ENCODE measurements at regions not wholly inside any gene's neighbourhood (a gene's known extent, or its start where the extent isn't known, plus 50 kb on each side); places are given as distances from the start of the nearest gene placed in this dataset.

DNA sequence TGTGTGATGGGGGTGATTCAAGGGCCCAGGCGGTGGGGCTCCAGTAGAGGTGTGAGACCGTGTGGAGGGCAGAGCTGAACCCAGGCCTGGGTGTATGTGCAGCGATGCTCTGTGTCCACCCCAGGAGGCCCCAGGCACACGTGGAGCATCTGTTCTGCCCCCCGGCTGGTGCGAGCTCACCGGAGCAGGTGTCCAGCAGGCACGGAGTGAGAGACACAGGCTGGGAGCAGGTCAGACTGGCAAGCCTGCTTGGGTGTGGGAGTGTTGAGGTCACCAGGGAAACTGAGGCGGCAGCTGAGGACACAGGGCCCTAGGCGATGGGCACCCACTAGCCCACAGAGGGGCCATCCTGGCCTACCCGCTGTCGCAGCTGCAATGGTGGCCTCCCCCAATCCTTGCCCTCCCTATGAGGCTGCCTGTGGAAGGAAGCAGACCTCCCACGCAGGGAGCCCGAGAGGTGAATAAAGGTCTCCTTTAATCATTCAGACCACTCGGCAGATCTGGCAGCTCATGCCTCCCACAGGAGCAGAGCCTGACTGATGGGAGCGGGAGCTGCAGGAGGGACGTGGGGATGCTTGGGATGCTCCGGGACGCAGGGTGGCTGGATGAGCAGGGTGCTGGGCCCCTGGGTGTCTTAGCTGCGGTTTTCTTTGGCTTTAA lies 1165.1 kb downstream of the BRD1 start:
- DNase-seq (ENCODE audit: low read depth in 2 of 2): no peak

DNA sequence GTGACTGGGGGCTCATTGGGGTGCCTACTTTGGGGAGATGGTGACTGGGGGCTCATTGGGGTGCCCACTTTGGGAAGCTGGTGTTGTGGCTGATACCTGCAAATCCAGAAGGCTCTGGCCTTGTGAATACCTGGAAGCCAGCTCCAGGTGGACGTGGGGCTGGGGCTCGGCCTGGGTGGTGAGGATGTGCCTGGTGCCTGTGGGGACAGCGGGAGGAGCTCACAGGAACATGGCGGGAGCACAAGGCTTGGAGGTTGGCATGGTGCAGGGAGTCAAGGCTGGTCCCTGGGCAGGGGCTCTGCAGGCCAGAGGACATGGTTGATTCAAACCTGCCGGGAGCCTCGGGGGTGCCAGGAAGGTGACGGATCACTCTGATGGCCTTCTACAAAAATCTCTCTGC lies 1165.7 kb downstream of the BRD1 start:
- DNase-seq (ENCODE audit: low read depth in 2 of 2): no peak

- DNase-seq (ENCODE audit: low read depth in 2 of 2): no peak
Observed at GRCh38 chr22:48660790-48661740, 1166.6 kb downstream of the BRD1 start.

- no peak for DNase-seq (ENCODE audit: low read depth in 2 of 2)
Observed at GRCh38 chr22:48660104-48660789, 1167.4 kb downstream of the BRD1 start.

GRCh38 chr22:48659404-48659996 lies 1168.2 kb downstream of the BRD1 start:
- no peak for DNase-seq (ENCODE audit: low read depth in 2 of 2)

GRCh38 chr22:48658871-48659270 lies 1168.8 kb downstream of the BRD1 start:
- no peak for DNase-seq (ENCODE audit: low read depth in 2 of 2)

- no peak for DNase-seq (ENCODE audit: low read depth in 2 of 2)
Observed at GRCh38 chr22:48658246-48658645, 1169.4 kb downstream of the BRD1 start.

- peak; percentile 28 to 34 for DNase-seq (ENCODE audit: low read depth in 2 of 2)
Observed at GRCh38 chr22:48654492-48654891, 1173.2 kb downstream of the BRD1 start.

DNA sequence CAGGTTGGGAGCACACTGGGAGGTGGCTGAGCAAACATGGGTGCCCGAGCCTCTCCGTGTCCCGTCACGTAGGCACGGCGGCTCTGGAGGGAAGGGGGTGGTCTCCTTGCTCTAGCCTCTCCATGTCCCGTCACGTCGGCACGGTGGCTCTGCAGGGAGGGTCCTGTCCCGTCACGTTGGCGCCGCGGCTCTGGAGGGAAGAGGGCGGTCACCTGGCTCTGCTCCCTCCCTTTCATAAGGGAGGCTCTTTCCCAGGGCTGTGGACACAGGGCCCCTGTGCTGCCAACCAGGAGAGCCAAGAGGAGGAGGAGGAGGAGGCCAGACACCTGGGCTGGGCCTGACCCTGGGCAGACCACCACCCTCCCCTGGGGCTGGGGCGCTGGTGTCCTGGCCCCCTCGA lies 1173.7 kb downstream of the BRD1 start:
- DNase-seq (ENCODE audit: low read depth in 2 of 2): no peak

GRCh38 chr22:48653306-48653705 lies 1174.4 kb downstream of the BRD1 start:
- no peak for DNase-seq (ENCODE audit: low read depth in 2 of 2)

GRCh38 chr22:48652796-48653195 lies 1174.9 kb downstream of the BRD1 start:
- DNase-seq (ENCODE audit: low read depth in 2 of 2): no peak

- DNase-seq (ENCODE audit: low read depth in 2 of 2): no peak
Observed at GRCh38 chr22:48651981-48652538, 1175.6 kb downstream of the BRD1 start.

- no peak for DNase-seq (ENCODE audit: low read depth in 2 of 2)
Observed at GRCh38 chr22:48651036-48651890, 1176.4 kb downstream of the BRD1 start.

DNA sequence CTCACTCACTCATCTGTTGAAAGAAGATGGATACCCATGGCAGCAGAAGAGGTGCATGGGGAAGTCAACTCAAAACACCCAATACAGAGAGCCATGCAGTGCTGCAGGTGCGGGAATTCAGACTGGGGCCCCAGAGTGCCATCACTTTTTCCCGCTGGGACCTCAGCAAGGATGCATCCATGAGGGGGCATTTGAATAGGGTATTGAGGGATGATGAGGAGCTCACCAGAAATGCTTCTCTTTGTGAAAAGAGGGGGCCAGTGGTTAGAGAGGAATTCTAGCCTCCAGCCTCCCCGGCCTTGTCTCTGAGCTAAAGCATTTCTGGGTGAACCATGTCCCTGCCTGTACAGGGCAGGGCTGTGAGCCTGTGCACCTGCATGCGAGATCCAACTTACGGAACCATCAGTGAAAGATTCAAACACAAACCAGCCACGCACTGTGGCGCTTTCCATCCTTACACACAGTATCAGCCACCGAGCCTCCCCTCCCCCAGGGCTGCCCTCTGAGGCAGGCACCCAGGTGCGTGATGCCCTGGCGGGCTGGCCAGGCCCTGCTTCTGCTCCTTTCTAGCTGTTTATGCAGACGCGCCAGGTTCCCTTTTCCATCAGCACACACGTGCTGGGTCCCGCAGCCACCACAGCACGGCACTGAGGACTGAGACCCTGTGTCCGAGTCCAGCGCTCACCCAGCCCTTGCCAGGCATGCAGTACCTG lies 1177.2 kb downstream of the BRD1 start:
- DNase-seq (ENCODE audit: low read depth in 2 of 2): no peak

- DNase-seq (ENCODE audit: low read depth in 2 of 2): no peak
Observed at GRCh38 chr22:48649466-48649865, 1178.2 kb downstream of the BRD1 start.

- DNase-seq (ENCODE audit: low read depth in 2 of 2): no peak
Observed at GRCh38 chr22:48649031-48649430, 1178.6 kb downstream of the BRD1 start.

GRCh38 chr22:48647606-48648515 lies 1179.8 kb downstream of the BRD1 start:
- no peak for DNase-seq (ENCODE audit: low read depth in 2 of 2)

GRCh38 chr22:48647051-48647450 lies 1180.6 kb downstream of the BRD1 start:
- no peak for DNase-seq (ENCODE audit: low read depth in 2 of 2)
